Mesodermal cell (in vitro differentiated cells): ENCODE measurements at regions not wholly inside any gene's neighbourhood (a gene's known extent, or its start where the extent isn't known, plus 50 kb on each side); places are given as distances from the start of the nearest gene placed in this dataset.

Experiments used
- H3K27ac ChIP-seq: 2 replicates; pipeline ENCODE4 v1.7.0; 2013; ENCODE audit warnings: mild to moderate bottlenecking, low read depth, low read length, moderate library complexity; ENCODE audit not compliant: severe bottlenecking
- H3K36me3 ChIP-seq: 2 replicates; pipeline ENCODE4 v1.7.1; 2013; ENCODE audit warnings: mild to moderate bottlenecking, low read length, moderate library complexity; ENCODE audit not compliant: control insufficient read depth, insufficient read depth
- H3K4me1 ChIP-seq: one replicate; pipeline ENCODE4 v1.7.1; 2013; ENCODE audit warnings: mild to moderate bottlenecking, low read length; ENCODE audit not compliant: insufficient read depth, control insufficient read depth, poor library complexity, severe bottlenecking
- H3K4me3 ChIP-seq: 2 replicates; pipeline ENCODE4 v1.7.0; 2013; ENCODE audit warnings: low read length, control low read depth, mild to moderate bottlenecking; ENCODE audit not compliant: insufficient read depth, poor library complexity, severe bottlenecking; ENCODE audit errors: extremely low read depth
- H3K9me3 ChIP-seq: 2 replicates; pipeline ENCODE4 v1.7.1; 2013; ENCODE audit warnings: mild to moderate bottlenecking, low read length, moderate library complexity; ENCODE audit not compliant: control insufficient read depth
- WGBS, 2 experiments: methylation state at CpG; one replicate each; pipeline ENCODE4 v1.1.5; 2013; ENCODE audit warnings: missing lambda C conversion rate in 2 of 2; ENCODE audit not compliant: insufficient coverage in 2 of 2; 5-methylcytosine and 5-hydroxymethylcytosine counted together

DNA sequence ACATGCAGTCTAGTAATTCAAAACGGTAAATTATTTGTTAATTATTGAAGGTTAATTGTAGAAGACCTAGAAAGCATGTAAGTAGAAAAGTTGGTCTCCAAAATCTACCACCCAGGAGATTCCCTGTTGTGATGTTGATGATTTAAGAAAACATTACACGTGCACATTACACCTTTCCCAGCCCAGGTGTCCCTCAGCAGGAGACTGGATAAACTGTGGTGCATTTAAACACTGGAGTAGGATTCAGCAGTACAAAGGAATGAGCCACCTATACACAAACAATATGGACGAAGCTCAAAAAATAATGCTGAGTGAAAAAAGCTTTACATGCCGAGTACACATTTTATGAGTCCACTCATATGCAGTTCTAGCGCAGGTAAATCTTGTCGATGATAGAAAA lies 109.0 kb upstream of the STARD3NL start:
- Histone ChIP-seq H3K4me3 (no peak overlapping the region), H3K9me3 (no peaks in the 10 kb centered on the region), H3K27ac (no peak overlapping the region), H3K4me1 (no peaks in the 10 kb centered on the region), H3K36me3 (no peaks in the 10 kb centered on the region)
- 81 to 86% methylated on average over 3 to 4 of the region's 6 CpGs for WGBS, 2 experiments

- Histone ChIP-seq H3K4me3 (no peak overlapping the region), H3K27ac (no peak overlapping the region), H3K9me3 (no peaks in the 10 kb centered on the region), H3K4me1 (no peaks in the 10 kb centered on the region), H3K36me3 (no peaks in the 10 kb centered on the region)
- 20% methylated on average over 1 of the region's 1 CpG; no CpG with 5 or more reads in 1 of the 2 experiments for WGBS, 2 experiments
These were observed 107.3 kb upstream of the STARD3NL start for GRCh38 chr7:38070718-38071117.

DNA sequence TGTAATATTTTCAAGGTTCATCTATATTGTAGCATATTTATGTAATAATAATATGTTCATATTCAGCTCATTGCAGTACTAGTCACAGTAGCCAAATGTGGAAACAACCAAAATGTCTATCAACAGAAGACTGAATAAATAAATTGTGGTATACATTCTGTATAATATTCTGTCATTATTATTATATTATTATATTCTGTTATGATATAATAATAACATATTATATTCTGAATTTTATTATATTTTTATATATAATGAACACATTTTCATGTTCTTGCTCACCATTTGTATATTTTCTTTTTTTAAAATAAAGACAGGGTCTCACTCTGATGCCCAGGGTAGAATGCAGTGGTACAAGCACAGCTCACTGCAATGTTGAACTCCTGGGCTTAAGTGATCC lies 91.2 kb upstream of the STARD3NL start:
- no peak overlapping the region for H3K27ac ChIP-seq
- H3K36me3 ChIP-seq = no peaks in the 10 kb centered on the region
- H3K9me3 ChIP-seq = no peaks in the 10 kb centered on the region
- no peaks in the 10 kb centered on the region for H3K4me1 ChIP-seq
- no peak overlapping the region for H3K4me3 ChIP-seq

- H3K9me3 ChIP-seq = peaks cover 4% of the 10 kb centered on the region
- H3K4me1 ChIP-seq = no peaks in the 10 kb centered on the region
- H3K36me3 ChIP-seq = no peaks in the 10 kb centered on the region
- H3K4me3 ChIP-seq = no peak overlapping the region
- no peak overlapping the region for H3K27ac ChIP-seq
- WGBS, 2 experiments = 100% methylated on average over 1 of the region's 1 CpG; no CpG with 5 or more reads in 1 of the 2 experiments
These were observed 75.5 kb upstream of the STARD3NL start for GRCh38 chr7:38102507-38102906.

DNA sequence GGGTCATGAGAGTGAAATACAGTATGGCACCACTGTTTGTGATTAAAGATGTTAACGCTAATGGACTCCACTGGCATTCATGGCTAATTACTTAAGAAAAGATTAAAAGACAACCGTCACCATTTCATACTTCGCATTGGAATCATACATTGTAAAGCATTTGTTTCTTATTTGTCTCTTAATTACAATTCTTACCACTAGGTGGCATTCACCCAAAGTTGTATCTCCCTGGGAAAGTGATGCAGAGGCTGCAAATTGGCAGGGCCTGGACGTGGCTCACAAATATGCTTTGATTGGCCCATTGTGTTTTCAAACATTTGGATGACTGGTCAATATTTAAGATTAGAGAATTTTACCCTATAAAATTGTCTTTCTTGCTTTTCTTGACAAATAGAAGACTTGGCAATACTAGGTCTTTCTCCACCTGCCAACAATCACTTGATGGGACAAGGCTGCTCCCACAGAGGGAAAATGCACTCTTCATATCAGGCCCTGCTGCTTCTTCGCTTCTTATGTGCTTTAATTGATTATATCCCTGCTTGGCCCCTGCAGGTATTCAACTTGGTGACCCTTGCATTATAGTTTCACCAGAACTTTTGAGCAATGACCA lies 72.1 kb upstream of the STARD3NL start:
- Histone ChIP-seq H3K4me3 (no peak overlapping the region), H3K9me3 (no peaks in the 10 kb centered on the region), H3K36me3 (no peaks in the 10 kb centered on the region), H3K27ac (no peak overlapping the region), H3K4me1 (no peaks in the 10 kb centered on the region)
- WGBS, 2 experiments = 49% methylated on average over 4 of the region's 5 CpGs; no CpG with 5 or more reads in 1 of the 2 experiments

- Histone ChIP-seq H3K4me3 (no peak overlapping the region), H3K27ac (no peak overlapping the region), H3K36me3 (no peaks in the 10 kb centered on the region), H3K9me3 (no peaks in the 10 kb centered on the region), H3K4me1 (no peaks in the 10 kb centered on the region)
- WGBS, 2 experiments = 0 to 50% methylated on average over 2 of the region's 3 CpGs
These were observed 70.6 kb upstream of the STARD3NL start for GRCh38 chr7:38107486-38107893.

- Histone ChIP-seq H3K4me3 (no peak overlapping the region), H3K9me3 (no peaks in the 10 kb centered on the region), H3K36me3 (no peaks in the 10 kb centered on the region), H3K4me1 (no peaks in the 10 kb centered on the region), H3K27ac (no peak overlapping the region)
- WGBS, 2 experiments = 80 to 88% methylated on average over 1 of the region's 2 CpGs
These were observed 66.0 kb upstream of the STARD3NL start for GRCh38 chr7:38112075-38112474.

DNA sequence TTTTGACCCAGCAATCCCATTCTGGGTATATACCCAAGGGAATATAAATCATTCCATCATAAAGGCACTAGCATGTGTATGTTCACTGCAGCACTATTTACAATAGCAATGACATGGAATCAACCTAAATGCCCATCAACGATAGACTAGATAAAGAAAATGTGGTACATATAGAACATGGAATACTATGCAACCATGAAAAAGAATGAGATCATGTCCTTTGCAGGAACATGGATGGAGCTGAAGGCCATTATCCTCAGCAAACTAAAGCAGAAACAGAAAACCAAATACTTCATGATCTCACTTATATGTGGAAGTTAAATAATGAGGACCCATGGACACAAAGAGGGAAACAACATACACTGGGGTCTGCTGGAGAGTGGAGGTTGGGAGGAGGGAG lies 58.0 kb upstream of the STARD3NL start:
- Histone ChIP-seq H3K27ac (no peak overlapping the region), H3K4me1 (no peaks in the 10 kb centered on the region), H3K4me3 (no peak overlapping the region), H3K9me3 (no peaks in the 10 kb centered on the region), H3K36me3 (no peaks in the 10 kb centered on the region)
- no CpG with 5 or more reads among the region's 1 CpG for WGBS, 2 experiments

- Histone ChIP-seq H3K36me3 (no peaks in the 10 kb centered on the region), H3K9me3 (no peaks in the 10 kb centered on the region), H3K4me3 (no peak overlapping the region), H3K27ac (no peak overlapping the region), H3K4me1 (no peaks in the 10 kb centered on the region)
- WGBS, 2 experiments = 100% methylated on average over 1 of the region's 4 CpGs; no CpG with 5 or more reads in 1 of the 2 experiments
These were observed 55.5 kb upstream of the STARD3NL start for GRCh38 chr7:38122501-38122900.

DNA sequence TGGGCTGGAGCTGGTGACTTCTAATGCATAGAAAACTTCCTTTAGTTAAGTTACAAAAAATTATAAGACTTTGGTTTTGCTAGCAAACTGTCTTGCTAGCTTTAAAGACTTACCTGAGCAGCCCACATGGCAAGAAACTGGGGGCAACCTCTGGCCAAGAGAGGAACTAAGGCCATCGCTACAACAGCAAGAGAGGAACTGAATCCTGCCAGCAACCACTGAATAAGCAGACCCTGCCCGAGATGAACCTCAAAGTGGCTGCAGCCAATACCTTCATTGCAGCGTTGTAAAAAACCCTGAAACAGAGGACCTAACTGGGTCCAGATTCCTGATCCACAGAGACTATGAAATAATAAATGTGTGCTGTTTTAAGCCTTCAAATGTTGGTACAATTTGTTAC lies 54.6 kb upstream of the STARD3NL start:
- H3K4me3 ChIP-seq = no peak overlapping the region
- WGBS, 2 experiments = 89 to 100% methylated on average over 1 to 3 of the region's 3 CpGs
- H3K27ac ChIP-seq = no peak overlapping the region
- H3K4me1 ChIP-seq = no peaks in the 10 kb centered on the region
- no peaks in the 10 kb centered on the region for H3K9me3 ChIP-seq
- H3K36me3 ChIP-seq = no peaks in the 10 kb centered on the region

GRCh38 chr7:38127216-38128207 lies 50.5 kb upstream of the STARD3NL start:
- Histone ChIP-seq H3K27ac (no peak overlapping the region), H3K4me1 (no peaks in the 10 kb centered on the region), H3K9me3 (no peaks in the 10 kb centered on the region), H3K36me3 (no peaks in the 10 kb centered on the region), H3K4me3 (no peak overlapping the region)
- 75 to 76% methylated on average over 4 of the region's 7 CpGs for WGBS, 2 experiments
